Right lobe of liver (tissue), 6 donors: ENCODE measurements at regions not wholly inside any gene's neighbourhood (a gene's known extent, or its start where the extent isn't known, plus 50 kb on each side); places are given as distances from the start of the nearest gene placed in this dataset.

Experiments used
- ATAC-seq, 4 donors: fragments of 200-7000 bp; cut with Tn5 transposase; one replicate each; pipeline ENCODE4 v1.9.1; 2020; ENCODE audit warnings: mild to moderate bottlenecking in 4 of 4, moderate library complexity in 4 of 4
- DNase-seq, 3 donors: peaks; one replicate each; pipeline ENCODE4 v3.0.0-alpha.2; 2020
- H3K27ac ChIP-seq, 3 donors: fragments of 200-600 bp; one replicate each; pipeline ENCODE4 v1.8.0; 2022
- H3K27me3 ChIP-seq, 2 donors: fragments of 200-600 bp; one replicate each; pipeline ENCODE4 v1.8.0; 2022
- H3K36me3 ChIP-seq, 4 donors: fragments of 200-600 bp; sonication (generic) in 1 of 4; one replicate each; pipeline versions ENCODE4 v1.5.1 to v1.8.0; 2017 to 2022; ENCODE audit warnings: control low read depth in 1 of 4
- H3K4me1 ChIP-seq, 4 donors: fragments of 200-600 bp; sonication (generic) in 1 of 4; one replicate each; pipeline versions ENCODE4 v1.5.1 to v1.8.0; 2017 to 2022; ENCODE audit warnings: control low read depth in 1 of 4
- H3K4me3 ChIP-seq, 3 donors: fragments of 200-600 bp; one replicate each; pipeline ENCODE4 v1.8.0; 2022
- H3K9me3 ChIP-seq, 4 donors: fragments of 200-600 bp; sonication (generic) in 1 of 4; one replicate each; pipeline versions ENCODE4 v1.5.1 to v1.8.0; 2017 to 2022; ENCODE audit warnings: control low read depth in 1 of 4
- CTCF ChIP-seq, 4 donors: fragments of 200-600 bp in 3 of 4; fragments of 450-650 bp in 1 of 4; IDR thresholded peaks; one replicate each; pipeline versions ENCODE4 v1.5.1 to v1.8.0; 2016 to 2022; ENCODE audit warnings: antibody characterized with exemption in 4 of 4, mild to moderate bottlenecking in 2 of 4
- POLR2A ChIP-seq: fragments of 450-650 bp; IDR thresholded peaks from one replicate; pipeline ENCODE4 v1.6.1; 2017; ENCODE audit warnings: antibody characterized with exemption, mild to moderate bottlenecking
- WGBS: methylation state at CpG from one replicate; pipeline ENCODE4 v1.1.6; 2018; ENCODE audit warnings: low coverage, low lambda C conversion rate; ENCODE audit not compliant: insufficient coverage; ENCODE audit errors: missing lambda C conversion rate; 5-methylcytosine and 5-hydroxymethylcytosine counted together
- intact Hi-C, 2 donors: fragments of 100-400 bp; cut with DNase I; formaldehyde crosslinking; loops; one replicate each; pipeline versions ENCODE4 v1.11.2 to v1.14.1; 2022
- donor health status: DM: no; HTN: yes; CAD: no.
- donor health status: DM: no; HTN: no; CAD: no.
- donor health status: DM: no; HTN: no; CAD: no.
- donor health status: DM: no; HTN: yes; CAD: no.
- donor health status: DM: no; HTN: yes; CAD: no.

- Histone ChIP-seq H3K27me3 (no peaks in the 10 kb centered on the region), H3K27ac (no peak overlapping the region), H3K4me3 (no peak overlapping the region), H3K9me3 (no peaks in the 10 kb centered on the region), H3K4me1 (peaks cover 0 to 4% (median 0%) of the 10 kb centered on the region in 4 donors), H3K36me3 (no peaks in the 10 kb centered on the region)
- DNase-seq (no peak), ATAC-seq (no peak)
- TF ChIP-seq CTCF (IDR thresholded peaks at IDR 0.05) (no peak), POLR2A (no peak)
- 91% methylated on average over 4 of the region's 4 CpGs for WGBS
- intact Hi-C loops = loop anchor here in 1 of 2 donors (10.0 kb wide), 1 partner anchor 747 kb away; the partner anchor contains the start of gene FOXC1
These were observed 106.5 kb upstream of the GMDS start for GRCh38 chr6:2351807-2352431.

- peaks cover 0 to 4% (median 0%) of the 10 kb centered on the region in 4 donors for H3K4me1 ChIP-seq
- no peaks in the 10 kb centered on the region for H3K9me3 ChIP-seq
- intact Hi-C loops = loop anchor here in 1 of 2 donors (10.0 kb wide), 1 partner anchor 746 kb away; the partner anchor contains the start of gene FOXC1
- no peak for ATAC-seq
- DNase-seq = no peak
- no peak overlapping the region for H3K4me3 ChIP-seq
- H3K36me3 ChIP-seq = no peaks in the 10 kb centered on the region
- H3K27me3 ChIP-seq = no peaks in the 10 kb centered on the region
- WGBS = 88% methylated on average over 4 of the region's 5 CpGs
- no peak overlapping the region for H3K27ac ChIP-seq
- TF ChIP-seq CTCF (IDR thresholded peaks at IDR 0.05) = no peak
These were observed 105.7 kb upstream of the GMDS start for GRCh38 chr6:2351090-2351489.

GRCh38 chr6:2346078-2346477, 100.7 kb upstream of the GMDS start:
- H3K27ac ChIP-seq = no peak overlapping the region
- no peak overlapping the region for H3K4me3 ChIP-seq
- no peak for DNase-seq
- H3K9me3 ChIP-seq = no peaks in the 10 kb centered on the region
- H3K27me3 ChIP-seq = no peaks in the 10 kb centered on the region
- TF ChIP-seq POLR2A (no peak), CTCF (IDR thresholded peaks at IDR 0.05) (no peak)
- no peaks in the 10 kb centered on the region for H3K36me3 ChIP-seq
- intact Hi-C loops = loop anchor here in 1 of 2 donors (10.0 kb wide), 1 partner anchor 141 kb away; no protein-coding TSS in a partner anchor
- no peaks in the 10 kb centered on the region for H3K4me1 ChIP-seq
- no peak for ATAC-seq
- WGBS = 92% methylated on average over 2 of the region's 3 CpGs

- intact Hi-C loops = loop anchor here in 1 of 2 donors (10.0 kb wide), 1 partner anchor 140 kb away; no protein-coding TSS in a partner anchor
- no peak for ATAC-seq
These were observed 99.0 kb upstream of the GMDS start for GRCh38 chr6:2344319-2344905.

More at GRCh38 chr6:2344319-2344905, 99.0 kb upstream of the GMDS start:
- TF ChIP-seq CTCF (IDR thresholded peaks at IDR 0.05) = no peak
- no peak for TF ChIP-seq POLR2A
- Histone ChIP-seq H3K27me3 (no peaks in the 10 kb centered on the region), H3K27ac (no peak overlapping the region), H3K36me3 (no peaks in the 10 kb centered on the region), H3K4me3 (no peak overlapping the region), H3K4me1 (no peaks in the 10 kb centered on the region), H3K9me3 (peaks cover 0 to 3% (median 0%) of the 10 kb centered on the region in 4 donors)
- no peak for DNase-seq
- WGBS = 86% methylated on average over 6 of the region's 6 CpGs
